SK-N-MC (cell line): ENCODE measurements at regions not wholly inside any gene's neighbourhood (a gene's known extent, or its start where the extent isn't known, plus 50 kb on each side); places are given as distances from the start of the nearest gene placed in this dataset.

Experiments used
- DNase-seq: peaks from one replicate; pipeline ENCODE4 v3.0.0-alpha.2; 2011; ENCODE audit warnings: low read depth, low spot score
- H3K27ac ChIP-seq: fragments of 200-600 bp; sonication (generic); 2 replicates; pipeline ENCODE4 v1.5.1; 2016; ENCODE audit warnings: mixed run types
- H3K36me3 ChIP-seq: fragments of 200-600 bp; sonication (generic); 2 replicates; pipeline ENCODE4 v1.6.1; 2017; ENCODE audit warnings: antibody characterized with exemption, low read length, mixed read lengths; ENCODE audit not compliant: insufficient read depth
- H3K4me3 ChIP-seq: fragments of 200-600 bp; sonication (generic); 2 replicates; pipeline ENCODE4 v1.5.1; 2016
- H3K9ac ChIP-seq: fragments of 200-600 bp; sonication (generic); 2 replicates; pipeline ENCODE4 v1.8.0; 2017; ENCODE audit warnings: mixed run types, mixed read lengths; ENCODE audit not compliant: insufficient read length
- H3K9me3 ChIP-seq: fragments of 200-600 bp; sonication (generic); 2 replicates; pipeline ENCODE4 v1.6.1; 2017; ENCODE audit warnings: low read depth, mild to moderate bottlenecking, antibody characterized with exemption, low read length, moderate library complexity, mixed read lengths
- EZH2 ChIP-seq: fragments of 200-600 bp; sonication (generic); IDR thresholded peaks from one replicate; pipeline ENCODE4 v1.6.1; 2017; ENCODE audit warnings: antibody characterized with exemption
- FOXP2 ChIP-seq: optimal IDR thresholded peaks from 2 replicates; pipeline ENCODE3; 2011; ENCODE audit warnings: mild to moderate bottlenecking, moderate library complexity; ENCODE audit not compliant: insufficient read depth; ENCODE audit errors: extremely low read length, control extremely low read depth
- POLR2AphosphoS5 ChIP-seq: IDR thresholded peaks from 2 replicates; pipeline ENCODE4 v1.6.1; 2012; ENCODE audit warnings: mild to moderate bottlenecking, low read depth, low read length, borderline replicate concordance

- Histone ChIP-seq H3K9ac (no peak overlapping the region), H3K36me3 (no peaks in the 10 kb centered on the region), H3K27ac (no peak overlapping the region), H3K9me3 (no peaks in the 10 kb centered on the region), H3K4me3 (no peak overlapping the region)
- TF ChIP-seq FOXP2 (no peak), POLR2AphosphoS5 (no peak), EZH2 (no peak)
- DNase-seq: no peak
These were observed 136.9 kb upstream of the ERRFI1 start for GRCh38 chr1:8163039-8163438.

GRCh38 chr1:8162168-8162567 is 136.1 kb upstream of the ERRFI1 start:
- TF ChIP-seq POLR2AphosphoS5 (no peak), FOXP2 (no peak), EZH2 (no peak)
- Histone ChIP-seq H3K4me3 (no peak overlapping the region), H3K36me3 (no peaks in the 10 kb centered on the region), H3K9ac (no peak overlapping the region), H3K27ac (no peak overlapping the region), H3K9me3 (no peaks in the 10 kb centered on the region)
- no peak for DNase-seq

GRCh38 chr1:8161546-8162105 is 135.5 kb upstream of the ERRFI1 start:
- no peak overlapping the region for H3K27ac ChIP-seq
- no peak overlapping the region for H3K9ac ChIP-seq
- H3K9me3 ChIP-seq: no peaks in the 10 kb centered on the region
- no peak for DNase-seq
- H3K4me3 ChIP-seq: no peak overlapping the region
- no peaks in the 10 kb centered on the region for H3K36me3 ChIP-seq
- TF ChIP-seq EZH2 (no peak), FOXP2 (no peak), POLR2AphosphoS5 (no peak)

- no peaks in the 10 kb centered on the region for H3K9me3 ChIP-seq
- H3K4me3 ChIP-seq: no peak overlapping the region
- no peak overlapping the region for H3K27ac ChIP-seq
- TF ChIP-seq EZH2 (no peak), FOXP2 (no peak), POLR2AphosphoS5 (no peak)
- no peak for DNase-seq
- H3K36me3 ChIP-seq: no peaks in the 10 kb centered on the region
- no peak overlapping the region for H3K9ac ChIP-seq
These were observed 133.4 kb upstream of the ERRFI1 start for GRCh38 chr1:8159470-8160024.

- TF ChIP-seq FOXP2 (no peak), POLR2AphosphoS5 (no peak), EZH2 (no peak)
These were observed 132.9 kb upstream of the ERRFI1 start for GRCh38 chr1:8158995-8159394.

GRCh38 chr1:8157765-8158164 is 131.7 kb upstream of the ERRFI1 start:
- no peak overlapping the region for H3K27ac ChIP-seq
- no peak overlapping the region for H3K4me3 ChIP-seq
- H3K9ac ChIP-seq: no peak overlapping the region
- TF ChIP-seq EZH2 (no peak), FOXP2 (no peak), POLR2AphosphoS5 (no peak)
- H3K36me3 ChIP-seq: no peaks in the 10 kb centered on the region
- no peaks in the 10 kb centered on the region for H3K9me3 ChIP-seq
- no peak for DNase-seq

More at GRCh38 chr1:8158995-8159394, 132.9 kb upstream of the ERRFI1 start:
- Histone ChIP-seq H3K27ac (no peak overlapping the region), H3K9ac (no peak overlapping the region), H3K36me3 (no peaks in the 10 kb centered on the region), H3K4me3 (no peak overlapping the region), H3K9me3 (no peaks in the 10 kb centered on the region)
- DNase-seq: no peak

GRCh38 chr1:8155528-8156186 is 129.5 kb upstream of the ERRFI1 start:
- no peak overlapping the region for H3K4me3 ChIP-seq
- H3K27ac ChIP-seq: no peak overlapping the region
- H3K36me3 ChIP-seq: no peaks in the 10 kb centered on the region
- TF ChIP-seq EZH2 (no peak), FOXP2 (no peak), POLR2AphosphoS5 (no peak)
- no peak overlapping the region for H3K9ac ChIP-seq
- no peak for DNase-seq
- H3K9me3 ChIP-seq: no peaks in the 10 kb centered on the region

- Histone ChIP-seq H3K9ac (no peak overlapping the region), H3K4me3 (no peak overlapping the region), H3K27ac (no peak overlapping the region), H3K36me3 (no peaks in the 10 kb centered on the region), H3K9me3 (no peaks in the 10 kb centered on the region)
- TF ChIP-seq FOXP2: no peak
- no peak for DNase-seq
These were observed 128.5 kb upstream of the ERRFI1 start for GRCh38 chr1:8154621-8155052.

GRCh38 chr1:8153961-8154360 is 127.9 kb upstream of the ERRFI1 start:
- Histone ChIP-seq H3K4me3 (no peak overlapping the region), H3K9me3 (no peaks in the 10 kb centered on the region), H3K9ac (no peak overlapping the region), H3K27ac (no peak overlapping the region), H3K36me3 (no peaks in the 10 kb centered on the region)
- TF ChIP-seq FOXP2 (no peak), POLR2AphosphoS5 (no peak), EZH2 (no peak)
- DNase-seq: no peak
